Keratinocyte (primary cell): ENCODE measurements at regions not wholly inside any gene's neighbourhood (a gene's known extent, or its start where the extent isn't known, plus 50 kb on each side); places are given as distances from the start of the nearest gene placed in this dataset.

Experiments
- DNase-seq: peaks from one replicate; pipeline ENCODE4 v3.0.0-alpha.2; 2011; ENCODE audit warnings: low read depth, missing footprints, low spot score
- FAIRE-seq: peaks from 2 replicates; lab custom pipeline; 2011; peaks lifted over from hg19 to GRCh38; lab: Jason Lieb, UNC
- H2AFZ ChIP-seq: 2 replicates; pipeline ENCODE4 v1.6.0; 2012; ENCODE audit warnings: low read length, control low read depth, inconsistent platforms; ENCODE audit not compliant: control insufficient read depth
- H3K27ac ChIP-seq: 2 replicates; pipeline ENCODE4 v1.5.1; 2011; ENCODE audit warnings: low read length; ENCODE audit not compliant: control insufficient read depth, insufficient read depth
- H3K27me3 ChIP-seq: 3 replicates; pipeline ENCODE4 v1.6.0; 2011; ENCODE audit warnings: low read length; ENCODE audit not compliant: control insufficient read depth, insufficient read depth; ENCODE audit errors: extremely low read depth
- H3K36me3 ChIP-seq, 2 experiments: 2 replicates in 1 of 2; 3 replicates in 1 of 2; pipeline ENCODE4 v1.5.1; 2011; ENCODE audit warnings: low read length in 2 of 2, mild to moderate bottlenecking in 1 of 2; ENCODE audit not compliant: control insufficient read depth in 2 of 2, insufficient read depth in 2 of 2; ENCODE audit errors: extremely low read depth in 1 of 2
- H3K4me1 ChIP-seq: 3 replicates; pipeline ENCODE4 v1.5.1; 2011; ENCODE audit warnings: low read length; ENCODE audit not compliant: control insufficient read depth, insufficient read depth; ENCODE audit errors: extremely low read depth
- H3K4me2 ChIP-seq: 3 replicates; pipeline ENCODE4 v1.6.0; 2011; ENCODE audit warnings: low read depth, low read length; ENCODE audit not compliant: control insufficient read depth, insufficient read depth; ENCODE audit errors: extremely low read depth
- H3K4me3 ChIP-seq, 3 experiments: fragments of 200-600 bp in 1 of 3; sonication (generic) in 1 of 3; 2 replicates in 2 of 3; 3 replicates in 1 of 3; pipeline ENCODE4 v1.5.1; 2011 to 2016; ENCODE audit warnings: low read length in 3 of 3, mild to moderate bottlenecking in 3 of 3, control low read depth in 2 of 3, inconsistent platforms in 1 of 3, low read depth in 1 of 3, mixed read lengths in 1 of 3, mixed run types in 1 of 3, moderate library complexity in 1 of 3; ENCODE audit not compliant: control insufficient read depth in 2 of 3, insufficient read depth in 2 of 3; ENCODE audit errors: extremely low read depth in 1 of 3
- H3K79me2 ChIP-seq: 2 replicates; pipeline ENCODE4 v1.6.0; 2012; ENCODE audit warnings: low read length; ENCODE audit not compliant: control insufficient read depth, insufficient read depth
- H3K9ac ChIP-seq: 3 replicates; pipeline ENCODE4 v1.6.0; 2011; ENCODE audit warnings: low read length; ENCODE audit not compliant: control insufficient read depth, insufficient read depth; ENCODE audit errors: extremely low read depth
- H3K9me1 ChIP-seq: 3 replicates; pipeline ENCODE4 v1.6.0; 2011; ENCODE audit warnings: low read length; ENCODE audit not compliant: control insufficient read depth, insufficient read depth; ENCODE audit errors: extremely low read depth
- H3K9me3 ChIP-seq: 2 replicates; pipeline ENCODE4 v1.5.1; 2012; ENCODE audit warnings: low read depth, low read length; ENCODE audit not compliant: control insufficient read depth
- H4K20me1 ChIP-seq: 3 replicates; pipeline ENCODE4 v1.6.0; 2011; ENCODE audit warnings: low read length; ENCODE audit not compliant: control insufficient read depth, insufficient read depth; ENCODE audit errors: extremely low read depth
- EZH2 ChIP-seq: IDR thresholded peaks from one replicate; pipeline ENCODE4 v1.6.1; 2012; ENCODE audit warnings: inconsistent platforms, mild to moderate bottlenecking, low read length, moderate library complexity
- dilution Hi-C: fragments of 300-500 bp; cut with MboI; formaldehyde crosslinking; loops from one replicate; pipeline ENCODE4 v1.7.0; 2020; ENCODE audit warnings: low sequenced_read_pairs; ENCODE audit not compliant: extremely low pct_ligation_motif_present
- TF ChIP-seq, protein P1 (sequence below), 3 experiments: IDR thresholded peaks in 1 of 3; conservative IDR thresholded peaks in 1 of 3; optimal IDR thresholded peaks in 1 of 3; 2 replicates in 2 of 3; 3 replicates in 1 of 3; pipeline versions ENCODE3 to v1.5.1; 2011; ENCODE audit warnings: low read length in 3 of 3, mild to moderate bottlenecking in 3 of 3, moderate library complexity in 2 of 3, control low read depth in 1 of 3, inconsistent platforms in 1 of 3; ENCODE audit not compliant: insufficient read depth in 2 of 3; ENCODE audit errors: extremely low read depth in 1 of 3

DNA sequence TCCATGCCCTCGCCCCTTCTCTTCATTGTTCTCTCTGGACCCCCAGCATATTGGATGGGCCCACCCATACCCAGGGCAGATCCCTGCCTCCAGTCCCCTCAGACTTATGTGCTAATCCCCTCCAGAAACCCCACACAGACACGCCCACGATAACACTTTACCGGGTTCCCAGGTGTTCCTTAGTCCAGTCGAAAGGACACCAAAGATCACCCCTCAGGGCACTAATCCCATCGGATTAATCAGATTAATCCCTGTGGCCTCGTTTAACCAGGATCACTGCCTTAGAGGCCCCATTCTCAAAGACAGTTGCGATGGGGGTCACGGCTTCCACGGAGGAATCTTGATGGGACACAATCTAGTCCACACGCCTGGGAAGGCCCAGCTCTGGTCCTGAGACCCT lies 80.8 kb downstream of the SHANK2 start:
- no peak for FAIRE-seq
- H3K9me3 ChIP-seq: peaks cover 2% of the 10 kb centered on the region
- H2AFZ ChIP-seq: no peak overlapping the region

DNA sequence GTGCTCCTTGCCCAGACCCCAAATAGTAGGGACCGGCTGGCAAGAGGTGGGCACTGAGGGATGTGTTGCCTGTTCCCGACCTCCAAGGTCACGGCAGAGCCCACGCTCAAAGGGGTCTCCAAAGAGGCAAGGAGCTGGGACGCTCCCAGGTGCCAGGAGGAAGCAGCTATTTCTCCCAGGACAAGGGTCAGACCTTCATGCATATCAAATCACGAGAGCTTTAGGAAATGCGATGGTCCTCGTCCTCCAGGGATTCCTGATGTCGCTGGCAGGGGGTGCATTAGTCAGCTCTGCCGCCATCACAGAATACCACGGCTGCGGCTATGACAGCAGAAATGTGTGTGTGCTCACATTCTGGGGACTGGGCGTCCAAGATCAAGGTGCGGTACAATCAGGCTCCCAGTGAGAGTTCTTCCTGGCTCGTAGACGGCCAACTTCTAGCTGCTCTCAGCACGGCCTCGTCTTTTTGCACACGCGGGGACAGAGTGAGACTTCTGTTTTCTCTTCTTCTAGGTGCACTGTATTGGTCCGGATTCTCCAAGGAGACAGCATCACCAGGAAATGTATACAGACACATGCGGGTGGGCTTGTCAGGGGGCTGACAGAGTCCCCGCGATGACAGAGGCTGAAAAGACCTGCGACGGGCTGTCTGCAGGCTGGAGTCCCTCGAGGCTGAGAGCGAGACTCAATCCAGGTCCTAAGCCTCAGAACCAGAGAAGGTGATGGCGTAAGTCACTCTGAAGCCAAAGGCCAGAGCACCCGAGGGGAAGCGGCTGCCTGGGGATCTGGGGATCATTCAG lies 81.6 kb downstream of the SHANK2 start:
- FAIRE-seq (no peak), DNase-seq (no peak)
- no peak overlapping the region for H3K9ac ChIP-seq
- no peaks in the 10 kb centered on the region for H3K4me1 ChIP-seq
- TF ChIP-seq, protein P1, sequence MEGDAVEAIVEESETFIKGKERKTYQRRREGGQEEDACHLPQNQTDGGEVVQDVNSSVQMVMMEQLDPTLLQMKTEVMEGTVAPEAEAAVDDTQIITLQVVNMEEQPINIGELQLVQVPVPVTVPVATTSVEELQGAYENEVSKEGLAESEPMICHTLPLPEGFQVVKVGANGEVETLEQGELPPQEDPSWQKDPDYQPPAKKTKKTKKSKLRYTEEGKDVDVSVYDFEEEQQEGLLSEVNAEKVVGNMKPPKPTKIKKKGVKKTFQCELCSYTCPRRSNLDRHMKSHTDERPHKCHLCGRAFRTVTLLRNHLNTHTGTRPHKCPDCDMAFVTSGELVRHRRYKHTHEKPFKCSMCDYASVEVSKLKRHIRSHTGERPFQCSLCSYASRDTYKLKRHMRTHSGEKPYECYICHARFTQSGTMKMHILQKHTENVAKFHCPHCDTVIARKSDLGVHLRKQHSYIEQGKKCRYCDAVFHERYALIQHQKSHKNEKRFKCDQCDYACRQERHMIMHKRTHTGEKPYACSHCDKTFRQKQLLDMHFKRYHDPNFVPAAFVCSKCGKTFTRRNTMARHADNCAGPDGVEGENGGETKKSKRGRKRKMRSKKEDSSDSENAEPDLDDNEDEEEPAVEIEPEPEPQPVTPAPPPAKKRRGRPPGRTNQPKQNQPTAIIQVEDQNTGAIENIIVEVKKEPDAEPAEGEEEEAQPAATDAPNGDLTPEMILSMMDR (optimal IDR thresholded peaks at IDR 0.05 in 1 of 3, IDR thresholded peaks at IDR 0.05 in 1 of 3, conservative IDR thresholded peaks at IDR 0.05 in 1 of 3; ENCODE audit: extremely low read depth in 1 of 3, insufficient read depth in 2 of 3, low read length in 3 of 3): no peak
- no peak for TF ChIP-seq EZH2
- H4K20me1 ChIP-seq: no peaks in the 10 kb centered on the region
- no peak overlapping the region for H2AFZ ChIP-seq
- H3K9me3 ChIP-seq: peaks cover 2% of the 10 kb centered on the region
- H3K4me2 ChIP-seq: no peak overlapping the region
- no peaks in the 10 kb centered on the region for H3K9me1 ChIP-seq
- no peak overlapping the region for H3K4me3 ChIP-seq
- no peak overlapping the region for H3K27ac ChIP-seq
- H3K79me2 ChIP-seq: no peaks in the 10 kb centered on the region
- dilution Hi-C loops: no loop called here
- H3K36me3 ChIP-seq: no peaks in the 10 kb centered on the region
- H3K27me3 ChIP-seq: no peaks in the 10 kb centered on the region

More for the DNA sequence above, 80.8 kb downstream of the SHANK2 start:
- no peaks in the 10 kb centered on the region for H3K79me2 ChIP-seq
- DNase-seq: no peak
- no peak overlapping the region for H3K4me3 ChIP-seq
- TF ChIP-seq, protein P1 (optimal IDR thresholded peaks at IDR 0.05 in 1 of 3, IDR thresholded peaks at IDR 0.05 in 1 of 3, conservative IDR thresholded peaks at IDR 0.05 in 1 of 3; ENCODE audit: extremely low read depth in 1 of 3, insufficient read depth in 2 of 3, low read length in 3 of 3): no peak
- TF ChIP-seq EZH2: no peak
- no peaks in the 10 kb centered on the region for H3K4me1 ChIP-seq
- H3K27me3 ChIP-seq: no peaks in the 10 kb centered on the region
- dilution Hi-C loops: no loop called here
- H3K9me1 ChIP-seq: no peaks in the 10 kb centered on the region
- H3K4me2 ChIP-seq: no peak overlapping the region
- H4K20me1 ChIP-seq: no peaks in the 10 kb centered on the region
- no peak overlapping the region for H3K9ac ChIP-seq
- no peak overlapping the region for H3K27ac ChIP-seq
- no peaks in the 10 kb centered on the region for H3K36me3 ChIP-seq
